ENCODE measurements at regions not wholly inside any gene's neighbourhood (a gene's known extent, or its start where the extent isn't known, plus 50 kb on each side); places are given as distances from the start of the nearest gene placed in this dataset.

GRCh38 chr2:126600742-126601141, 55.2 kb upstream of the GYPC start:
- TF ChIP-seq CTCF (IDR thresholded peaks at IDR 0.05) (no peak), POLR2A (IDR thresholded peaks at IDR 0.05) (no peak)
